Uterus (tissue), 3 donors: ENCODE measurements at regions not wholly inside any gene's neighbourhood (a gene's known extent, or its start where the extent isn't known, plus 50 kb on each side); places are given as distances from the start of the nearest gene placed in this dataset.
"Not testable (repeated sequence)": the region's sequence is repeated elsewhere in the genome, so short reads cannot be mapped to it uniquely, and the experiment has no call there.

ENCODE experiments used
- DNase-seq, 2 donors: peaks; one replicate each; pipeline ENCODE4 v3.0.0-alpha.2; 2019 to 2020
- H3K27ac ChIP-seq, 2 donors: fragments of 200-600 bp; sonication (generic); 1 replicate in 1 of 2; 2 replicates in 1 of 2; pipeline ENCODE4 v1.5.1; 2016 to 2018
- H3K27me3 ChIP-seq, 2 donors: fragments of 200-600 bp; sonication (generic); one replicate each; pipeline ENCODE4 v1.5.1; 2018 to 2019; ENCODE audit warnings: control low read depth in 1 of 2
- H3K36me3 ChIP-seq, 2 donors: fragments of 200-600 bp; sonication (generic); one replicate each; pipeline ENCODE4 v1.5.1; 2019; ENCODE audit warnings: control low read depth in 1 of 2
- H3K4me1 ChIP-seq, 2 donors: fragments of 200-600 bp; sonication (generic); one replicate each; pipeline ENCODE4 v1.5.1; 2018 to 2019; ENCODE audit warnings: control low read depth in 1 of 2
- H3K4me3 ChIP-seq, 2 donors: fragments of 200-600 bp; sonication (generic); 1 replicate in 1 of 2; 2 replicates in 1 of 2; pipeline ENCODE4 v1.5.1; 2018 to 2019; ENCODE audit warnings: mild to moderate bottlenecking in 1 of 2
- H3K9me3 ChIP-seq, 2 donors: fragments of 200-600 bp; sonication (generic); one replicate each; pipeline ENCODE4 v1.5.1; 2019; ENCODE audit warnings: control low read depth in 1 of 2
- POLR2A ChIP-seq, 2 donors: fragments of 450-650 bp; IDR thresholded peaks; one replicate each; pipeline ENCODE4 v1.6.1; 2016; ENCODE audit warnings: antibody characterized with exemption in 2 of 2, mild to moderate bottlenecking in 1 of 2, moderate library complexity in 1 of 2
- intact Hi-C: fragments of 100-400 bp; cut with DNase I; formaldehyde crosslinking; loops from one replicate; pipeline ENCODE4 v1.15.1; 2023; ENCODE audit warnings: low total_unique reads
- TF ChIP-seq, protein P1 (sequence below), 4 experiments: fragments of 200-600 bp in 2 of 4; fragments of 450-650 bp in 2 of 4; sonication (generic) in 2 of 4; IDR thresholded peaks; one replicate each; pipeline ENCODE4 v1.5.1; 2016 to 2019; ENCODE audit warnings: antibody characterized with exemption in 4 of 4, mild to moderate bottlenecking in 2 of 4, moderate library complexity in 1 of 4
- donor health status: DM: yes; HTN: yes; CAD: no.

DNA sequence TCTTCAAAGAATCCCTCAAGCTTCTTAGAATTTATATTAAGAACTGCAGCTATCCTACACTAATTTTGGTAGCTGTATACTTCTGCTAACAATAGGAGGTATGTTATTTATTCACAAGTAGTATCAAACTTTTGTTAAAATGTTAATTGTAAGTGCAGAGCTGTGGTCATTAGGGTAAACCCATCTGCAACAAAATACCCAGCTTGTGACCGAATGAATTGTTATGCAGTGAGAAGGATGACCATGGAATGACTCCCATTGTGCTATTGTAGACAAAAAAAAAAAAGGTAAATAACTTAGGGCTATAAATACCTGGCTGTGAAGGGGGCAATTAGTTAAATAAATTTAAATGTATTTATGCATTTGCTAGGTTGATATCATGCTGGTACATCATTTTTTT lies 186.1 kb downstream of the ADCYAP1 start:
- DNase-seq: no peak
- no peaks in the 10 kb centered on the region for H3K4me1 ChIP-seq
- intact Hi-C loops: no loop called here

DNA sequence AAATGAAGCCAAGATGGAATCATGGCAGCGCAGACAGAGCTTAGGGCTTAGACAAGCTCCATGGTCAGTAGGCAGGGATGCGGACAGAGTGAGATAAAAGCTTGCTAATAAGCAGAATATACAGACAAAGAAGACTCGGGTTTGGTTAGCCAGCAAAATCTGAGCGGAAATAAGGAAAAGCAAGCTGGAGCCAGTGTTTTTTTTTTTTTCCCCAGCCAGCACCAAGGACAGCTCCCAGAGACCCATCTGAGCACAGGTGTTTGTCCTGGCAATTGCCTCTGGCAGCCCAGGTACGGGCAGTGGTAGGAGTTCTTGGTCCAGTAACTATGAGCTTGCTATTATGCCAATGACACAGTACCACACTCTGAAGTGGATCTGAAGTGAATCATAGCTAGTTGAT lies 187.6 kb downstream of the ADCYAP1 start:
- H3K36me3 ChIP-seq: no peaks in the 10 kb centered on the region
- H3K27me3 ChIP-seq: no peaks in the 10 kb centered on the region
- H3K27ac ChIP-seq: no peak overlapping the region
- intact Hi-C loops: no loop called here
- no peaks in the 10 kb centered on the region for H3K4me1 ChIP-seq
- no peaks in the 10 kb centered on the region for H3K9me3 ChIP-seq
- DNase-seq: no peak
- H3K4me3 ChIP-seq: no peak overlapping the region
- no peak for TF ChIP-seq POLR2A (IDR thresholded peaks at IDR 0.05)
- TF ChIP-seq, protein P1, sequence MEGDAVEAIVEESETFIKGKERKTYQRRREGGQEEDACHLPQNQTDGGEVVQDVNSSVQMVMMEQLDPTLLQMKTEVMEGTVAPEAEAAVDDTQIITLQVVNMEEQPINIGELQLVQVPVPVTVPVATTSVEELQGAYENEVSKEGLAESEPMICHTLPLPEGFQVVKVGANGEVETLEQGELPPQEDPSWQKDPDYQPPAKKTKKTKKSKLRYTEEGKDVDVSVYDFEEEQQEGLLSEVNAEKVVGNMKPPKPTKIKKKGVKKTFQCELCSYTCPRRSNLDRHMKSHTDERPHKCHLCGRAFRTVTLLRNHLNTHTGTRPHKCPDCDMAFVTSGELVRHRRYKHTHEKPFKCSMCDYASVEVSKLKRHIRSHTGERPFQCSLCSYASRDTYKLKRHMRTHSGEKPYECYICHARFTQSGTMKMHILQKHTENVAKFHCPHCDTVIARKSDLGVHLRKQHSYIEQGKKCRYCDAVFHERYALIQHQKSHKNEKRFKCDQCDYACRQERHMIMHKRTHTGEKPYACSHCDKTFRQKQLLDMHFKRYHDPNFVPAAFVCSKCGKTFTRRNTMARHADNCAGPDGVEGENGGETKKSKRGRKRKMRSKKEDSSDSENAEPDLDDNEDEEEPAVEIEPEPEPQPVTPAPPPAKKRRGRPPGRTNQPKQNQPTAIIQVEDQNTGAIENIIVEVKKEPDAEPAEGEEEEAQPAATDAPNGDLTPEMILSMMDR (IDR thresholded peaks at IDR 0.05): no peak

More for the DNA sequence above, 186.1 kb downstream of the ADCYAP1 start:
- Histone ChIP-seq H3K27ac (no peak overlapping the region), H3K4me3 (no peak overlapping the region), H3K36me3 (no peaks in the 10 kb centered on the region), H3K27me3 (no peaks in the 10 kb centered on the region), H3K9me3 (no peaks in the 10 kb centered on the region)
- TF ChIP-seq, protein P1 (IDR thresholded peaks at IDR 0.05): no peak
- TF ChIP-seq POLR2A (IDR thresholded peaks at IDR 0.05): no peak

DNA sequence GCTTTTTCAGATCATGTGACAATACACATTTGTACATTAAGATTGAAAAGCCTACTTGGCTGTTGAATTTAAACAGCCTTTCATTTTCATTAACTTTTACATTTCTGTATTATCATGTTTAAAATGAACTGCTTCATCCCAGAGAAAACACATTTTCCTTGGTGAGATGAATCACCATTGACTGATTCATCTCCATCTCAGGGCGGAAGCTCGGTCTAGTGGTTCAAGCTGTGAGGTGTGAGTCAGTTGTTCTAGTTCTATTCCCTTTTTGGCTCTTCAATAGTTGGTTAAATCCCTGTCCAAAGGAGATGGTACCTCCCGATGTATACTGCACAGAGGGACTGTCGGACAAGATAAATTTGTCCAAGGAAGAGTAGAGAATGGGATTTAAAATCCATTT lies 189.7 kb downstream of the ADCYAP1 start:
- Histone ChIP-seq H3K4me1 (no peaks in the 10 kb centered on the region), H3K9me3 (no peaks in the 10 kb centered on the region), H3K4me3 (no peak overlapping the region), H3K27me3 (no peaks in the 10 kb centered on the region), H3K36me3 (no peaks in the 10 kb centered on the region), H3K27ac (no peak overlapping the region)
- TF ChIP-seq, protein P1 (IDR thresholded peaks at IDR 0.05): no peak
- no peak for TF ChIP-seq POLR2A (IDR thresholded peaks at IDR 0.05)
- intact Hi-C loops: no loop called here
- DNase-seq: no peak

DNA sequence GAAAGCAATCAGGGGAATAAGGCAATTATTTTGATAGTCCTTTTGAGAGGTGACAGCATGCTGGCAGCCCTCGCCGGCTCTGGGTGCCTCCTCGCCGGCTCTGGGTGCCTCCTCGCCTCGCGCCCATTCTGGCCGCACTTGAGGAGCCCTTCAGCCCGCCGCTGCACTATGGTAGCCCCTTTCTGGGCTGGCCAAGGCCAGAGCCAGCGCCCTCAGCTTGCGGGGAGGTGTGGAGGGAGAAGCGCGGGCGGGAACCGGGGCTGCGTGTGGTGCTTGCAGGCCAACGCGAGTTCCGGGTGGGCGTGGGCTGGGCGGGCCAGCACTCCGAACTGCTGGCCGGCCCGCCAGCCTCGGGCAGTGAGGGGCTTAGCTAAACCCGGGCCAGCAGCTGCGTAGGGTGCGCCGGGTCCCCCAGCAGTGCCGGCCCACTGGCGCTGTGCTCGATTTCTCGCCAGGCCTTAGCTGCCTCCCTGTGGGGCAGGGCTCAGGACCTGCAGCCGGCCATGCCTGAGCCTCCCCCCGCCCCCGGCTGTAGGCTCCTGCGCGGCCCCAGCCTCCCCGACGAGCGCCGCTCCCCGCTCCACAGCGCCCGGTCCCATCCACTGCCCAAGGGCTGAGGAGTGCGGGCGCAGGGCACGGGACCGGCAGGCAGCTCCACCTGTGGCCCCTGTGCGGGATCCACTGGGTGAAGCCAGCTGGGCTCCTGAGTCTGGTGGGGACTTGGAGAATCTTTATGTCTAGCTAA lies 193.5 kb downstream of the ADCYAP1 start:
- H3K9me3 ChIP-seq, DNase-seq, H3K4me3 ChIP-seq, H3K27me3 ChIP-seq, intact Hi-C loops, H3K36me3 ChIP-seq, H3K27ac ChIP-seq, H3K4me1 ChIP-seq: not testable (repeated sequence)

DNA sequence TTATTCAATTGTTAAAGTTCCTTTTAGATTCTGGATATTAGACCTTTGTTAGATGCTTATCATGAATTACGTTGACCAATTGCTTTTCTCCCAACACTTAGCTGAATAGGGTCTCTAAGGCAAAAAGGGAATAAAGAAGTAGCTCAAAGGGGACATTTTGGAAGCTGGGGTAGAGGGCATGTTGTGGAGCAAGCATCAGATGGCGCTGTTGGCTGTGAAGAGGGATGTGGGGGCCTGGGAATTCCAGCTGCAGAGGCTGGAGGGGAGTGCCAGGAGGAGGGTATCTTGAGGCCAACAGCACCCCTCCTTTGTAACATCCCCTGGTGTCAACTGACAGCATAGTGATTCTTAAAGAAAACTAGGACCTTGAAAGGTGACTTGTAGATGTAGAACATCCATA lies 198.2 kb downstream of the ADCYAP1 start:
- H3K4me3 ChIP-seq: no peak overlapping the region
- H3K27me3 ChIP-seq: no peaks in the 10 kb centered on the region
- no peaks in the 10 kb centered on the region for H3K4me1 ChIP-seq
- H3K9me3 ChIP-seq: no peaks in the 10 kb centered on the region
- no peaks in the 10 kb centered on the region for H3K36me3 ChIP-seq
- H3K27ac ChIP-seq: no peak overlapping the region
- intact Hi-C loops: no loop called here
- no peak for DNase-seq
- no peak for TF ChIP-seq POLR2A (IDR thresholded peaks at IDR 0.05)
- TF ChIP-seq, protein P1 (IDR thresholded peaks at IDR 0.05): no peak

DNA sequence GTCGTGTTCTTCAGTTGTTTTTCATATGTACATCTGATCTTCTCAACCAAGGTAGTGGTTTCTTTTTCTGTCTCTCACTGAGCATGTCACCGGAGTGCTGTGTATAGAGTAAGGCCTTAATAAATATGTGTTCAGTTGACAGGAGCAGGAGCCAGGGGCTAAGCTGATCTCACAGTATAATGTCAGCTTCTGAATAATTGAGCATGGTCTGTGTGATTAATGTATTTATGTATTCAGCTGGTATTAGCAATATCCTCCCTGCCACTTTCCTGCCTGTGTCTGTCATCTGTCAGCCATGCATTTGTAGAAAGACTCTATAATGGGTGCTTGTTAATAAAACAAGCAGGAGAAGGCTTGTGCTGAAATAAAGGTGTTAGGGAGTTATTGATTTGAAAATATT lies 198.9 kb downstream of the ADCYAP1 start:
- TF ChIP-seq, protein P1 (IDR thresholded peaks at IDR 0.05): no peak
- no peak for TF ChIP-seq POLR2A (IDR thresholded peaks at IDR 0.05)
- intact Hi-C loops: no loop called here
- no peak overlapping the region for H3K4me3 ChIP-seq
- no peak overlapping the region for H3K27ac ChIP-seq
- H3K9me3 ChIP-seq: no peaks in the 10 kb centered on the region
- no peaks in the 10 kb centered on the region for H3K27me3 ChIP-seq
- no peak for DNase-seq
- no peaks in the 10 kb centered on the region for H3K4me1 ChIP-seq
- H3K36me3 ChIP-seq: no peaks in the 10 kb centered on the region
